Caco-2 (cell line): ENCODE measurements at regions not wholly inside any gene's neighbourhood (a gene's known extent, or its start where the extent isn't known, plus 50 kb on each side); places are given as distances from the start of the nearest gene placed in this dataset.

Experiments
- BruUV-seq: library from RNA; stranded (reverse); fragments of 400-500 nt; replicated peaks from 2 replicates; lab custom pipeline; 2021; lab: Mats Ljungman, UMichigan
- CTCF ChIA-PET: fragments of 300-600 bp; sonication (Branson Sonifier 250); formaldehyde crosslinking; loops from one replicate; lab custom pipeline; 2022; ENCODE audit warnings: antibody characterized with exemption; lab: Charles Lee
- POLR2A ChIA-PET: fragments of 300-600 bp; sonication (Branson Sonifier 250); formaldehyde crosslinking; loops from one replicate; lab custom pipeline; 2022; ENCODE audit warnings: antibody characterized with exemption; lab: Charles Lee
- DNase-seq, 2 experiments: peaks; one replicate each; pipeline versions ENCODE4 v3.0.0 to v3.0.0-alpha.2; 2020 to 2022
- H3K27me3 ChIP-seq: replicated peaks from 2 replicates; pipeline ENCODE4 v1.6.0; 2011; ENCODE audit warnings: low read length; ENCODE audit not compliant: control insufficient read depth, insufficient read depth
- H3K36me3 ChIP-seq: 2 replicates; pipeline ENCODE4 v1.5.1; 2011; ENCODE audit warnings: low read length; ENCODE audit not compliant: control insufficient read depth, insufficient read depth
- H3K4me1 ChIP-seq: fragments of 250-450 bp; sonication (Bioruptor Pico); 2 replicates; pipeline ENCODE4 v1.5.1; 2020; ENCODE audit warnings: mild to moderate bottlenecking
- H3K4me3 ChIP-seq: 2 replicates; pipeline ENCODE4 v1.5.1; 2011; ENCODE audit warnings: low read depth, mild to moderate bottlenecking, control low read depth, low read length
- H3K9me3 ChIP-seq: fragments of 250-450 bp; sonication (Bioruptor Pico); 2 replicates; pipeline ENCODE4 v1.5.1; 2020; ENCODE audit warnings: mild to moderate bottlenecking, moderate library complexity
- H3K27ac Mint-ChIP-seq: one replicate; pipeline ENCODE4 v1.8.0; 2022; ENCODE audit warnings: mixed read lengths; ENCODE audit not compliant: unreplicated experiment
- H3K27me3 Mint-ChIP-seq: one replicate; pipeline ENCODE4 v1.8.0; 2022; ENCODE audit warnings: mixed read lengths; ENCODE audit not compliant: insufficient read depth, unreplicated experiment
- H3K36me3 Mint-ChIP-seq: one replicate; pipeline ENCODE4 v1.8.0; 2022; ENCODE audit warnings: mild to moderate bottlenecking, mixed read lengths; ENCODE audit not compliant: insufficient read depth, unreplicated experiment
- H3K4me1 Mint-ChIP-seq: one replicate; pipeline ENCODE4 v1.8.0; 2022; ENCODE audit warnings: low read depth, mixed read lengths; ENCODE audit not compliant: unreplicated experiment
- H3K4me3 Mint-ChIP-seq: one replicate; pipeline ENCODE4 v1.8.0; 2022; ENCODE audit warnings: mild to moderate bottlenecking, moderate library complexity, mixed read lengths; ENCODE audit not compliant: unreplicated experiment
- H3K9me3 Mint-ChIP-seq: one replicate; pipeline ENCODE4 v1.8.0; 2022; ENCODE audit warnings: mixed read lengths; ENCODE audit not compliant: unreplicated experiment
- intact Hi-C: fragments of 100-400 bp; cut with micrococcal nuclease; formaldehyde crosslinking; loops from one replicate; pipeline ENCODE4 v1.10.0; 2022; ENCODE audit not compliant: unreplicated experiment
- TF ChIP-seq, protein P1 (sequence below), 2 experiments: fragments of 200-600 bp in 1 of 2; IDR thresholded peaks; 1 replicate in 1 of 2; 2 replicates in 1 of 2; pipeline versions ENCODE4 v1.5.1 to v1.8.0; 2011 to 2022; ENCODE audit warnings: antibody characterized with exemption in 1 of 2, control low read depth in 1 of 2, inconsistent platforms in 1 of 2, low read depth in 1 of 2, low read length in 1 of 2, mild to moderate bottlenecking in 1 of 2, moderate library complexity in 1 of 2; ENCODE audit not compliant: insufficient read depth in 1 of 2, severe bottlenecking in 1 of 2, unreplicated experiment in 1 of 2

- no peaks in the 10 kb centered on the region for H3K9me3 ChIP-seq
- ChIA-PET POLR2A (no interaction called here), CTCF (no interaction called here)
- DNase-seq, result no peak
- H3K36me3 Mint-ChIP-seq, result no peaks in the 10 kb centered on the region
- H3K4me3 Mint-ChIP-seq, result no peak overlapping the region
- H3K36me3 ChIP-seq, result no peaks in the 10 kb centered on the region
- H3K4me3 ChIP-seq, result no peak overlapping the region
- no peaks in the 10 kb centered on the region for H3K4me1 ChIP-seq
- H3K4me1 Mint-ChIP-seq, result no peaks in the 10 kb centered on the region
- no peak overlapping the region for H3K27ac Mint-ChIP-seq
- no peaks in the 10 kb centered on the region for H3K9me3 Mint-ChIP-seq
- H3K27me3 ChIP-seq, result no peaks in the 10 kb centered on the region
- intact Hi-C loops, result no loop called here
- no TSS peak for BruUV-seq
- TF ChIP-seq, protein P1, sequence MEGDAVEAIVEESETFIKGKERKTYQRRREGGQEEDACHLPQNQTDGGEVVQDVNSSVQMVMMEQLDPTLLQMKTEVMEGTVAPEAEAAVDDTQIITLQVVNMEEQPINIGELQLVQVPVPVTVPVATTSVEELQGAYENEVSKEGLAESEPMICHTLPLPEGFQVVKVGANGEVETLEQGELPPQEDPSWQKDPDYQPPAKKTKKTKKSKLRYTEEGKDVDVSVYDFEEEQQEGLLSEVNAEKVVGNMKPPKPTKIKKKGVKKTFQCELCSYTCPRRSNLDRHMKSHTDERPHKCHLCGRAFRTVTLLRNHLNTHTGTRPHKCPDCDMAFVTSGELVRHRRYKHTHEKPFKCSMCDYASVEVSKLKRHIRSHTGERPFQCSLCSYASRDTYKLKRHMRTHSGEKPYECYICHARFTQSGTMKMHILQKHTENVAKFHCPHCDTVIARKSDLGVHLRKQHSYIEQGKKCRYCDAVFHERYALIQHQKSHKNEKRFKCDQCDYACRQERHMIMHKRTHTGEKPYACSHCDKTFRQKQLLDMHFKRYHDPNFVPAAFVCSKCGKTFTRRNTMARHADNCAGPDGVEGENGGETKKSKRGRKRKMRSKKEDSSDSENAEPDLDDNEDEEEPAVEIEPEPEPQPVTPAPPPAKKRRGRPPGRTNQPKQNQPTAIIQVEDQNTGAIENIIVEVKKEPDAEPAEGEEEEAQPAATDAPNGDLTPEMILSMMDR (IDR thresholded peaks at IDR 0.05; ENCODE audit: insufficient read depth in 1 of 2, low read depth in 1 of 2, low read length in 1 of 2, severe bottlenecking in 1 of 2, unreplicated experiment in 1 of 2), result no peak
- peaks cover 3% of the 10 kb centered on the region for H3K27me3 Mint-ChIP-seq
Observed at GRCh38 chr6:122223251-122223650, 176.2 kb upstream of the HSF2 start.

- H3K4me1 Mint-ChIP-seq, result no peaks in the 10 kb centered on the region
- peaks cover 2% of the 10 kb centered on the region for H3K27me3 Mint-ChIP-seq
- TF ChIP-seq, protein P1 (IDR thresholded peaks at IDR 0.05; ENCODE audit: insufficient read depth in 1 of 2, low read depth in 1 of 2, low read length in 1 of 2, severe bottlenecking in 1 of 2, unreplicated experiment in 1 of 2), result no peak
- H3K36me3 Mint-ChIP-seq, result no peaks in the 10 kb centered on the region
- Histone ChIP-seq H3K36me3 (no peaks in the 10 kb centered on the region), H3K9me3 (no peaks in the 10 kb centered on the region), H3K27me3 (no peaks in the 10 kb centered on the region), H3K4me3 (no peak overlapping the region), H3K4me1 (no peaks in the 10 kb centered on the region)
- no TSS peak for BruUV-seq
- H3K27ac Mint-ChIP-seq, result no peak overlapping the region
- no peak overlapping the region for H3K4me3 Mint-ChIP-seq
- DNase-seq, result no peak
- intact Hi-C loops, result no loop called here
- CTCF ChIA-PET, result no interaction called here
- POLR2A ChIA-PET, result no interaction called here
- H3K9me3 Mint-ChIP-seq, result no peaks in the 10 kb centered on the region
Observed at GRCh38 chr6:122238861-122239260, 160.6 kb upstream of the HSF2 start.

GRCh38 chr6:122246906-122247658 lies 152.4 kb upstream of the HSF2 start:
- H3K36me3 ChIP-seq, result no peaks in the 10 kb centered on the region
- Mint-ChIP-seq H3K4me3 (no peak overlapping the region), H3K4me1 (no peaks in the 10 kb centered on the region), H3K36me3 (no peaks in the 10 kb centered on the region), H3K9me3 (no peaks in the 10 kb centered on the region), H3K27ac (no peak overlapping the region), H3K27me3 (peaks cover 3% of the 10 kb centered on the region)
- no peaks in the 10 kb centered on the region for H3K27me3 ChIP-seq
- no peaks in the 10 kb centered on the region for H3K9me3 ChIP-seq
- CTCF ChIA-PET, result no interaction called here
- no TSS peak for BruUV-seq
- TF ChIP-seq, protein P1 (IDR thresholded peaks at IDR 0.05; ENCODE audit: insufficient read depth in 1 of 2, low read depth in 1 of 2, low read length in 1 of 2, severe bottlenecking in 1 of 2, unreplicated experiment in 1 of 2), result no peak
- H3K4me3 ChIP-seq, result no peak overlapping the region
- intact Hi-C loops, result no loop called here
- DNase-seq, result no peak
- H3K4me1 ChIP-seq, result no peaks in the 10 kb centered on the region
- POLR2A ChIA-PET, result no interaction called here
